HL-60 (cell line): ENCODE measurements at regions not wholly inside any gene's neighbourhood (a gene's known extent, or its start where the extent isn't known, plus 50 kb on each side); places are given as distances from the start of the nearest gene placed in this dataset.

Experiments
- GABPA ChIP-seq: IDR thresholded peaks from 2 replicates; pipeline ENCODE4 v1.6.1; 2012; ENCODE audit warnings: low read depth
- POLR2AphosphoS5 ChIP-seq: IDR thresholded peaks from 2 replicates; pipeline ENCODE4 v1.6.1; 2012; ENCODE audit warnings: low read depth
- SPI1 ChIP-seq: IDR thresholded peaks from 2 replicates; pipeline ENCODE4 v1.6.1; 2012; ENCODE audit warnings: low read depth, mild to moderate bottlenecking, borderline replicate concordance
- TF ChIP-seq, protein P1 (sequence below): IDR thresholded peaks from one replicate; pipeline ENCODE4 v1.5.1; 2011; ENCODE audit warnings: low read length, control low read depth, inconsistent platforms; ENCODE audit not compliant: insufficient read depth
- TF ChIP-seq, protein P2 (sequence below): IDR thresholded peaks from 2 replicates; pipeline ENCODE4 v1.6.1; 2012; ENCODE audit warnings: low read depth; ENCODE audit not compliant: insufficient replicate concordance

DNA sequence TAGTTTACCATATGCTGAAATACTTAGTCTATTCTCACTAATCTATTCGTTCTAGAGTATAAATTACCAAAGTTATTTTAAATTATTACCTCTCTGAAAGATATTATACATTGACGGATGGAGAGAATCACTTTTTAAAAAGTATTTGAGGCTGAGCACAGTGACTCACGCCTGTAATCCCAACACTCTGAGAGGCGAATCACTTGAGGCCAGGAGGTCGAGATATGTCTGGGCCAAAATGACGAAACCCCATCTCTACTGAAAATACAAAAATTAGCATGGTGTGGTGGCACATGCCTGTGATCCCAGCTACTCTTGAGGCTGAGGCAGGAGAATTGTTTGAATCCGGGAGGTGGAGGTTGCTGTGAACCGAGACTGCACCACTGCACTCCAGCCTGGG, 64.0 kb upstream of the SPATA31C2 start:
- TF ChIP-seq POLR2AphosphoS5 (no peak), GABPA (no peak), SPI1 (no peak)
- TF ChIP-seq, protein P1, sequence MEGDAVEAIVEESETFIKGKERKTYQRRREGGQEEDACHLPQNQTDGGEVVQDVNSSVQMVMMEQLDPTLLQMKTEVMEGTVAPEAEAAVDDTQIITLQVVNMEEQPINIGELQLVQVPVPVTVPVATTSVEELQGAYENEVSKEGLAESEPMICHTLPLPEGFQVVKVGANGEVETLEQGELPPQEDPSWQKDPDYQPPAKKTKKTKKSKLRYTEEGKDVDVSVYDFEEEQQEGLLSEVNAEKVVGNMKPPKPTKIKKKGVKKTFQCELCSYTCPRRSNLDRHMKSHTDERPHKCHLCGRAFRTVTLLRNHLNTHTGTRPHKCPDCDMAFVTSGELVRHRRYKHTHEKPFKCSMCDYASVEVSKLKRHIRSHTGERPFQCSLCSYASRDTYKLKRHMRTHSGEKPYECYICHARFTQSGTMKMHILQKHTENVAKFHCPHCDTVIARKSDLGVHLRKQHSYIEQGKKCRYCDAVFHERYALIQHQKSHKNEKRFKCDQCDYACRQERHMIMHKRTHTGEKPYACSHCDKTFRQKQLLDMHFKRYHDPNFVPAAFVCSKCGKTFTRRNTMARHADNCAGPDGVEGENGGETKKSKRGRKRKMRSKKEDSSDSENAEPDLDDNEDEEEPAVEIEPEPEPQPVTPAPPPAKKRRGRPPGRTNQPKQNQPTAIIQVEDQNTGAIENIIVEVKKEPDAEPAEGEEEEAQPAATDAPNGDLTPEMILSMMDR, result no peak
- TF ChIP-seq, protein P2, sequence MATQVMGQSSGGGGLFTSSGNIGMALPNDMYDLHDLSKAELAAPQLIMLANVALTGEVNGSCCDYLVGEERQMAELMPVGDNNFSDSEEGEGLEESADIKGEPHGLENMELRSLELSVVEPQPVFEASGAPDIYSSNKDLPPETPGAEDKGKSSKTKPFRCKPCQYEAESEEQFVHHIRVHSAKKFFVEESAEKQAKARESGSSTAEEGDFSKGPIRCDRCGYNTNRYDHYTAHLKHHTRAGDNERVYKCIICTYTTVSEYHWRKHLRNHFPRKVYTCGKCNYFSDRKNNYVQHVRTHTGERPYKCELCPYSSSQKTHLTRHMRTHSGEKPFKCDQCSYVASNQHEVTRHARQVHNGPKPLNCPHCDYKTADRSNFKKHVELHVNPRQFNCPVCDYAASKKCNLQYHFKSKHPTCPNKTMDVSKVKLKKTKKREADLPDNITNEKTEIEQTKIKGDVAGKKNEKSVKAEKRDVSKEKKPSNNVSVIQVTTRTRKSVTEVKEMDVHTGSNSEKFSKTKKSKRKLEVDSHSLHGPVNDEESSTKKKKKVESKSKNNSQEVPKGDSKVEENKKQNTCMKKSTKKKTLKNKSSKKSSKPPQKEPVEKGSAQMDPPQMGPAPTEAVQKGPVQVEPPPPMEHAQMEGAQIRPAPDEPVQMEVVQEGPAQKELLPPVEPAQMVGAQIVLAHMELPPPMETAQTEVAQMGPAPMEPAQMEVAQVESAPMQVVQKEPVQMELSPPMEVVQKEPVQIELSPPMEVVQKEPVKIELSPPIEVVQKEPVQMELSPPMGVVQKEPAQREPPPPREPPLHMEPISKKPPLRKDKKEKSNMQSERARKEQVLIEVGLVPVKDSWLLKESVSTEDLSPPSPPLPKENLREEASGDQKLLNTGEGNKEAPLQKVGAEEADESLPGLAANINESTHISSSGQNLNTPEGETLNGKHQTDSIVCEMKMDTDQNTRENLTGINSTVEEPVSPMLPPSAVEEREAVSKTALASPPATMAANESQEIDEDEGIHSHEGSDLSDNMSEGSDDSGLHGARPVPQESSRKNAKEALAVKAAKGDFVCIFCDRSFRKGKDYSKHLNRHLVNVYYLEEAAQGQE, result no peak
